Ishikawa (cell line): ENCODE measurements at regions not wholly inside any gene's neighbourhood (a gene's known extent, or its start where the extent isn't known, plus 50 kb on each side); places are given as distances from the start of the nearest gene placed in this dataset.

ENCODE experiments used
- EP300 ChIP-seq: IDR thresholded peaks from 2 replicates; pipeline ENCODE4 v1.6.1; 2012; ENCODE audit warnings: borderline replicate concordance
- FOXM1 ChIP-seq: IDR thresholded peaks from 2 replicates; pipeline ENCODE4 v1.6.1; 2012; ENCODE audit warnings: low read depth, borderline replicate concordance
- NFIC ChIP-seq: IDR thresholded peaks from 2 replicates; pipeline ENCODE4 v1.6.1; 2012
- TAF1 ChIP-seq: IDR thresholded peaks from 2 replicates; pipeline ENCODE4 v1.6.1; 2012; ENCODE audit warnings: low read depth, mild to moderate bottlenecking
- YY1 ChIP-seq: IDR thresholded peaks from 2 replicates; pipeline ENCODE4 v1.6.1; 2012; ENCODE audit warnings: low read depth
- ZBTB7A ChIP-seq: IDR thresholded peaks from 2 replicates; pipeline ENCODE4 v1.6.1; 2012; ENCODE audit warnings: low read depth
- TF ChIP-seq, protein P1 (sequence below): IDR thresholded peaks from 2 replicates; pipeline ENCODE4 v1.6.1; 2012
- TF ChIP-seq, protein P2 (sequence below): IDR thresholded peaks from 2 replicates; pipeline ENCODE4 v1.6.1; 2012; ENCODE audit warnings: low read depth, mild to moderate bottlenecking

DNA sequence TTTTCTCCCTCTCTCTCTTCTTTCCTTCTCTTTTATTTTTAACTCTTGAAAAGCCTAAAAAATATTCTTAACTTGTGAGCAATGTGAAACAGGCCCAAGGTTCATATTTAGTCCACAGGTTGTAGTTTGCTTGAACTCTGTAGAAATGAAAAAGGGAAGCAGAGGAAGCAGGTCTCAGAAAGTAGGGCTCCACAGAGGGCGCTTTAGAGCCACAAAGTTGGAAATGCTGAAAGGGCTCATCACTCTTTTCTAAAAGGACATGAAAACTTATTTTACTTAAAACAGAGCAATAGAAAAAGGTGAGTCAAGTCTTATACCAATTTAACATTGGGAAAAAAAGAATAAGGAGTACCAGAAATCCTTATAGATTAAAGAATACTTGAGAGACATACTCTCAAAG lies 247.0 kb downstream of the USP25 start:
- TF ChIP-seq EP300, result no peak
- TF ChIP-seq, protein P1, sequence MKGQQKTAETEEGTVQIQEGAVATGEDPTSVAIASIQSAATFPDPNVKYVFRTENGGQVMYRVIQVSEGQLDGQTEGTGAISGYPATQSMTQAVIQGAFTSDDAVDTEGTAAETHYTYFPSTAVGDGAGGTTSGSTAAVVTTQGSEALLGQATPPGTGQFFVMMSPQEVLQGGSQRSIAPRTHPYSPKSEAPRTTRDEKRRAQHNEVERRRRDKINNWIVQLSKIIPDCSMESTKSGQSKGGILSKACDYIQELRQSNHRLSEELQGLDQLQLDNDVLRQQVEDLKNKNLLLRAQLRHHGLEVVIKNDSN, result no peak
- TF ChIP-seq NFIC, result no peak
- TF ChIP-seq TAF1, result no peak
- TF ChIP-seq, protein P2, sequence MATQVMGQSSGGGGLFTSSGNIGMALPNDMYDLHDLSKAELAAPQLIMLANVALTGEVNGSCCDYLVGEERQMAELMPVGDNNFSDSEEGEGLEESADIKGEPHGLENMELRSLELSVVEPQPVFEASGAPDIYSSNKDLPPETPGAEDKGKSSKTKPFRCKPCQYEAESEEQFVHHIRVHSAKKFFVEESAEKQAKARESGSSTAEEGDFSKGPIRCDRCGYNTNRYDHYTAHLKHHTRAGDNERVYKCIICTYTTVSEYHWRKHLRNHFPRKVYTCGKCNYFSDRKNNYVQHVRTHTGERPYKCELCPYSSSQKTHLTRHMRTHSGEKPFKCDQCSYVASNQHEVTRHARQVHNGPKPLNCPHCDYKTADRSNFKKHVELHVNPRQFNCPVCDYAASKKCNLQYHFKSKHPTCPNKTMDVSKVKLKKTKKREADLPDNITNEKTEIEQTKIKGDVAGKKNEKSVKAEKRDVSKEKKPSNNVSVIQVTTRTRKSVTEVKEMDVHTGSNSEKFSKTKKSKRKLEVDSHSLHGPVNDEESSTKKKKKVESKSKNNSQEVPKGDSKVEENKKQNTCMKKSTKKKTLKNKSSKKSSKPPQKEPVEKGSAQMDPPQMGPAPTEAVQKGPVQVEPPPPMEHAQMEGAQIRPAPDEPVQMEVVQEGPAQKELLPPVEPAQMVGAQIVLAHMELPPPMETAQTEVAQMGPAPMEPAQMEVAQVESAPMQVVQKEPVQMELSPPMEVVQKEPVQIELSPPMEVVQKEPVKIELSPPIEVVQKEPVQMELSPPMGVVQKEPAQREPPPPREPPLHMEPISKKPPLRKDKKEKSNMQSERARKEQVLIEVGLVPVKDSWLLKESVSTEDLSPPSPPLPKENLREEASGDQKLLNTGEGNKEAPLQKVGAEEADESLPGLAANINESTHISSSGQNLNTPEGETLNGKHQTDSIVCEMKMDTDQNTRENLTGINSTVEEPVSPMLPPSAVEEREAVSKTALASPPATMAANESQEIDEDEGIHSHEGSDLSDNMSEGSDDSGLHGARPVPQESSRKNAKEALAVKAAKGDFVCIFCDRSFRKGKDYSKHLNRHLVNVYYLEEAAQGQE, result no peak
- no peak for TF ChIP-seq YY1
- no peak for TF ChIP-seq ZBTB7A
- no peak for TF ChIP-seq FOXM1
